ENCODE measurements at regions not wholly inside any gene's neighbourhood (a gene's known extent, or its start where the extent isn't known, plus 50 kb on each side); places are given as distances from the start of the nearest gene placed in this dataset.
"Not testable (repeated sequence)": the region's sequence is repeated elsewhere in the genome, so short reads cannot be mapped to it uniquely, and the experiment has no call there.

GRCh38 chr22:44623771-44624510, 78.1 kb upstream of the PRR5 start:
- no peak for ATAC-seq

GRCh38 chr22:44622679-44623078, 79.3 kb upstream of the PRR5 start:
- H3K9me3 Mint-ChIP-seq = no peaks in the 10 kb centered on the region
- no peak for ATAC-seq
- no peaks in the 10 kb centered on the region for H3K36me3 Mint-ChIP-seq (ENCODE audit: insufficient read depth)
- H3K4me3 Mint-ChIP-seq = no peak overlapping the region
- H3K27me3 Mint-ChIP-seq (ENCODE audit: low read depth) = no peaks in the 10 kb centered on the region
- no peak for DNase-seq
- peaks cover 15% of the 10 kb centered on the region for H3K4me1 Mint-ChIP-seq (ENCODE audit: low read depth)

More at GRCh38 chr22:44623771-44624510, 78.1 kb upstream of the PRR5 start:
- H3K36me3 Mint-ChIP-seq (ENCODE audit: insufficient read depth) = no peaks in the 10 kb centered on the region
- no peaks in the 10 kb centered on the region for H3K9me3 Mint-ChIP-seq
- H3K27me3 Mint-ChIP-seq (ENCODE audit: low read depth) = no peaks in the 10 kb centered on the region
- no peak overlapping the region for H3K4me3 Mint-ChIP-seq
- DNase-seq = no peak
- peaks cover 15% of the 10 kb centered on the region for H3K4me1 Mint-ChIP-seq (ENCODE audit: low read depth)

- ATAC-seq = no peak
- no peaks in the 10 kb centered on the region for H3K27me3 Mint-ChIP-seq (ENCODE audit: low read depth)
Observed at GRCh38 chr22:44622147-44622427, 79.9 kb upstream of the PRR5 start.

GRCh38 chr22:44621401-44622146, 80.4 kb upstream of the PRR5 start:
- H3K4me1 Mint-ChIP-seq (ENCODE audit: low read depth) = peaks cover 15% of the 10 kb centered on the region
- ATAC-seq = no peak
- DNase-seq = no peak
- H3K27me3 Mint-ChIP-seq (ENCODE audit: low read depth) = no peaks in the 10 kb centered on the region
- no peaks in the 10 kb centered on the region for H3K9me3 Mint-ChIP-seq
- H3K36me3 Mint-ChIP-seq (ENCODE audit: insufficient read depth) = no peaks in the 10 kb centered on the region
- no peak overlapping the region for H3K4me3 Mint-ChIP-seq

More at GRCh38 chr22:44622147-44622427, 79.9 kb upstream of the PRR5 start:
- H3K36me3 Mint-ChIP-seq (ENCODE audit: insufficient read depth) = no peaks in the 10 kb centered on the region
- DNase-seq = no peak
- peaks cover 15% of the 10 kb centered on the region for H3K4me1 Mint-ChIP-seq (ENCODE audit: low read depth)
- H3K9me3 Mint-ChIP-seq = no peaks in the 10 kb centered on the region
- no peak overlapping the region for H3K4me3 Mint-ChIP-seq

- no peak for DNase-seq
- no peaks in the 10 kb centered on the region for H3K36me3 Mint-ChIP-seq (ENCODE audit: insufficient read depth)
- H3K27me3 Mint-ChIP-seq (ENCODE audit: low read depth) = no peaks in the 10 kb centered on the region
- no peak overlapping the region for H3K4me3 Mint-ChIP-seq
- no peaks in the 10 kb centered on the region for H3K9me3 Mint-ChIP-seq
- ATAC-seq = no peak
- peaks cover 11% of the 10 kb centered on the region for H3K4me1 Mint-ChIP-seq (ENCODE audit: low read depth)
Observed at GRCh38 chr22:44620841-44621257, 81.2 kb upstream of the PRR5 start.

- no peaks in the 10 kb centered on the region for H3K27me3 Mint-ChIP-seq (ENCODE audit: low read depth)
- H3K4me3 Mint-ChIP-seq = no peak overlapping the region
- H3K9me3 Mint-ChIP-seq = peaks cover 2% of the 10 kb centered on the region
- no peaks in the 10 kb centered on the region for H3K36me3 Mint-ChIP-seq (ENCODE audit: insufficient read depth)
- H3K4me1 Mint-ChIP-seq (ENCODE audit: low read depth) = peaks cover 11% of the 10 kb centered on the region
- ATAC-seq (peak; percentile 69 to 78), DNase-seq (peak; percentile 56)
Observed at GRCh38 chr22:44620129-44620840, 81.7 kb upstream of the PRR5 start.

- not testable (repeated sequence) for H3K36me3 Mint-ChIP-seq (ENCODE audit: insufficient read depth); H3K4me3 Mint-ChIP-seq; H3K27me3 Mint-ChIP-seq (ENCODE audit: low read depth); H3K9me3 Mint-ChIP-seq; DNase-seq; ATAC-seq
- peaks cover 11% of the 10 kb centered on the region for H3K4me1 Mint-ChIP-seq (ENCODE audit: low read depth)
Observed at GRCh38 chr22:44619560-44620128, 82.4 kb upstream of the PRR5 start.

- DNase-seq; H3K4me3 Mint-ChIP-seq; H3K9me3 Mint-ChIP-seq; ATAC-seq; H3K27me3 Mint-ChIP-seq (ENCODE audit: low read depth); H3K36me3 Mint-ChIP-seq (ENCODE audit: insufficient read depth): not testable (repeated sequence)
- H3K4me1 Mint-ChIP-seq (ENCODE audit: low read depth) = peaks cover 11% of the 10 kb centered on the region
Observed at GRCh38 chr22:44618910-44619309, 83.1 kb upstream of the PRR5 start.

GRCh38 chr22:44618400-44618799, 83.6 kb upstream of the PRR5 start:
- DNase-seq (no peak), ATAC-seq (no peak)
- peaks cover 11% of the 10 kb centered on the region for H3K4me1 Mint-ChIP-seq (ENCODE audit: low read depth)
- peaks cover 4% of the 10 kb centered on the region for H3K9me3 Mint-ChIP-seq
- H3K36me3 Mint-ChIP-seq (ENCODE audit: insufficient read depth) = no peaks in the 10 kb centered on the region
- no peaks in the 10 kb centered on the region for H3K27me3 Mint-ChIP-seq (ENCODE audit: low read depth)
- H3K4me3 Mint-ChIP-seq = no peak overlapping the region

GRCh38 chr22:44617828-44618227, 84.2 kb upstream of the PRR5 start:
- Mint-ChIP-seq H3K9me3 (peaks cover 4% of the 10 kb centered on the region), H3K36me3 (ENCODE audit: insufficient read depth) (no peaks in the 10 kb centered on the region), H3K27me3 (ENCODE audit: low read depth) (no peaks in the 10 kb centered on the region), H3K4me3 (no peak overlapping the region), H3K4me1 (ENCODE audit: low read depth) (peaks cover 11% of the 10 kb centered on the region)
- ATAC-seq (no peak), DNase-seq (no peak)

GRCh38 chr22:44616882-44617655, 84.9 kb upstream of the PRR5 start:
- H3K27me3 Mint-ChIP-seq (ENCODE audit: low read depth) = no peaks in the 10 kb centered on the region
- H3K4me1 Mint-ChIP-seq (ENCODE audit: low read depth) = peaks cover 9% of the 10 kb centered on the region
- peaks cover 5% of the 10 kb centered on the region for H3K9me3 Mint-ChIP-seq
- no peak overlapping the region for H3K4me3 Mint-ChIP-seq
- no peaks in the 10 kb centered on the region for H3K36me3 Mint-ChIP-seq (ENCODE audit: insufficient read depth)
- DNase-seq (no peak), ATAC-seq (no peak)

- H3K27me3 Mint-ChIP-seq (ENCODE audit: low read depth) = no peaks in the 10 kb centered on the region
- peaks cover 9% of the 10 kb centered on the region for H3K4me1 Mint-ChIP-seq (ENCODE audit: low read depth)
- peaks cover 9% of the 10 kb centered on the region for H3K9me3 Mint-ChIP-seq
Observed at GRCh38 chr22:44616461-44616860, 85.5 kb upstream of the PRR5 start.

GRCh38 chr22:44615602-44616180, 86.3 kb upstream of the PRR5 start:
- H3K4me3 Mint-ChIP-seq = no peak overlapping the region
- DNase-seq (no peak), ATAC-seq (no peak)
- H3K36me3 Mint-ChIP-seq (ENCODE audit: insufficient read depth) = no peaks in the 10 kb centered on the region
- peaks cover 13% of the 10 kb centered on the region for H3K9me3 Mint-ChIP-seq
- H3K4me1 Mint-ChIP-seq (ENCODE audit: low read depth) = peaks cover 6% of the 10 kb centered on the region
- H3K27me3 Mint-ChIP-seq (ENCODE audit: low read depth) = no peaks in the 10 kb centered on the region

More at GRCh38 chr22:44616461-44616860, 85.5 kb upstream of the PRR5 start:
- H3K4me3 Mint-ChIP-seq = no peak overlapping the region
- no peak for DNase-seq
- no peak for ATAC-seq
- no peaks in the 10 kb centered on the region for H3K36me3 Mint-ChIP-seq (ENCODE audit: insufficient read depth)
